ENCODE measurements at regions not wholly inside any gene's neighbourhood (a gene's known extent, or its start where the extent isn't known, plus 50 kb on each side); places are given as distances from the start of the nearest gene placed in this dataset.

DNA sequence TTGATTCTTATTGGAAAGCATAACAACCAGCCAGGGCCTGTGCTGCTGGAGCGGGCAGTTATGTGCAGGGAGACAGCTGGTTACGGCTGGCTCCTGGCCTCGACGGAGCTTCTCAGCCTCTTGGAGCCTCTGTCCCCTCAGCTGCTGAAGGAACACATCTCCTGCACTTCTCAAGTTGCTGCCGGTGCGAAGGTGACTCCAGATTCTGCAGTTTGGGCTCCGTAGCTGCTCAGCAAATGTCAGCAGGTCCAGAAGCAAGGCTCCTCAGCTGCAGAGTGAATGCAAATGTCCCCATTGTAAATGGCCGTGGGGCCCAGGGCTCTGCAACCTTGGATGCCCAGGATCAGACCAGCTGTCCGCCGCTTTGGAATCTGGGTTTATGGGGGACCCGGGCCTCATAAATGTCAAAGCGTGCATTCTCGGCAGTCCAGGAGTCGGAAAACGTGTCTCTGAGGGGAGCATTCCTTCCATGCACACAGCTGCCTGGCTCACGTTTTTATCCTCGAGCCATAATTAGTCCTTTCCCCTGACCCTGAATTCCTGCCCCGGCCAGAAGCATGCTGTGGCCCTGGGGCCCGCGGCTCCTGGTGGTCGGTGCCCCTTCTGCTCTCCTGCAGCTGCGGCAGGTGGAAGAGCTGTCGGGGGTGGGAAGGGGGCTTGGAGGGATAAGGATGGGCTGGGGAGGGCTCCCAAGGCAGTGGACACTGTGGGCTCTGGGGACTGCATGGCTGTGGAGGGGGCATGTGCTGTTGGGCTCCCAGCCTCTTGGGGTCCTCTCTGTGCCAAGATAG is 106.0 kb downstream of the KIF26A start:
- Histone ChIP-seq H3K36me3 (no peaks in the 10 kb centered on the region), H3K4me3 (no peak overlapping the region), H3K27ac (no peak overlapping the region), H3K9ac (ENCODE audit: low read depth in 2 of 2, low read length in 2 of 2) (no peak overlapping the region), H3K9me3 (no peaks in the 10 kb centered on the region), H3K27me3 (no peaks in the 10 kb centered on the region), H3K4me1 (peaks cover 7% of the 10 kb centered on the region)
- intact Hi-C loops (cut with DNase I) = no loop called here
- TF ChIP-seq, protein P1, sequence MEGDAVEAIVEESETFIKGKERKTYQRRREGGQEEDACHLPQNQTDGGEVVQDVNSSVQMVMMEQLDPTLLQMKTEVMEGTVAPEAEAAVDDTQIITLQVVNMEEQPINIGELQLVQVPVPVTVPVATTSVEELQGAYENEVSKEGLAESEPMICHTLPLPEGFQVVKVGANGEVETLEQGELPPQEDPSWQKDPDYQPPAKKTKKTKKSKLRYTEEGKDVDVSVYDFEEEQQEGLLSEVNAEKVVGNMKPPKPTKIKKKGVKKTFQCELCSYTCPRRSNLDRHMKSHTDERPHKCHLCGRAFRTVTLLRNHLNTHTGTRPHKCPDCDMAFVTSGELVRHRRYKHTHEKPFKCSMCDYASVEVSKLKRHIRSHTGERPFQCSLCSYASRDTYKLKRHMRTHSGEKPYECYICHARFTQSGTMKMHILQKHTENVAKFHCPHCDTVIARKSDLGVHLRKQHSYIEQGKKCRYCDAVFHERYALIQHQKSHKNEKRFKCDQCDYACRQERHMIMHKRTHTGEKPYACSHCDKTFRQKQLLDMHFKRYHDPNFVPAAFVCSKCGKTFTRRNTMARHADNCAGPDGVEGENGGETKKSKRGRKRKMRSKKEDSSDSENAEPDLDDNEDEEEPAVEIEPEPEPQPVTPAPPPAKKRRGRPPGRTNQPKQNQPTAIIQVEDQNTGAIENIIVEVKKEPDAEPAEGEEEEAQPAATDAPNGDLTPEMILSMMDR (IDR thresholded peaks at IDR 0.05) = no peak
- DNase-seq = no peak

DNA sequence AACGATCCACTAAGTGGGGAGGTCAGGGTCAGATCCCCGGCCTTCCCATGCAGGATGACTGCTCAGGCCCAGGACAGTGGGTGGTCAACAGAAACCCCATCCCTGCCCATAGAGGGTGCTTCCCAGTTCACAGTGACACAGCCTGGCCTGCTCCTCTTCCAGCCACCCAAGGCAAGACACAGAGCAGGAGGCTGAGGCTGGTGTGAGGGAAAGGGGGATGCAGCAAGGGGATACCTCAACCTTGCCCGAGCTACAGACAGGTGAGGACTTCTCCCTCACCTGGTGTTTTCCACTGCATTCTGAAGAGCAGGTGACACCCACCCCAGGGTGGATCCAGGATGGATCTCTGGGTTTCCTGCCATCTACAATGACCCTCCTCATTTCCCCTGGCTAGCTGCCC is 106.7 kb downstream of the KIF26A start:
- Histone ChIP-seq H3K27me3 (no peaks in the 10 kb centered on the region), H3K9ac (ENCODE audit: low read depth in 2 of 2, low read length in 2 of 2) (no peak overlapping the region), H3K27ac (no peak overlapping the region), H3K9me3 (no peaks in the 10 kb centered on the region), H3K36me3 (no peaks in the 10 kb centered on the region), H3K4me1 (peaks cover 1% of the 10 kb centered on the region), H3K4me3 (no peak overlapping the region)
- TF ChIP-seq, protein P1 (IDR thresholded peaks at IDR 0.05) = no peak
- intact Hi-C loops (cut with DNase I) = no loop called here
- DNase-seq = no peak

DNA sequence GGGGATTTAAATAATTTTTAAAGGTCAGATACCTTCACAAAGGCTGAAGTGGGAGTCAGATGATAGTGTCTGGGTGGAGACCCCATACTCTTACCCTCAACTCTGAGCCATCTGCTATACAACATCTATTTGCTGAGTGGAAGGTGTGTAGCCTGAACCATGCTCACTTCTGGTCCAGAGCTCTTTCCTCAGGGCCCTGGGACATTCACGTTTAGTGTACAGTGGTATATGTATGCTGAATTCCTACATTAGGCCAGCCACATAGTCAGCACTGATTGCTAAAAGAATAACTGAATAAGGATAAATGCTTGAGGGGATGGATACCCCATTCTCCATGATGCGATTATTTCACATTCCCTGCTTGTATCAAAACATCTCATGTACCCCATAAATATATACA is 107.3 kb downstream of the KIF26A start:
- H3K36me3 ChIP-seq = no peaks in the 10 kb centered on the region
- H3K27ac ChIP-seq = no peak overlapping the region
- intact Hi-C loops (cut with DNase I) = no loop called here
- no peak for DNase-seq
- H3K4me1 ChIP-seq = no peaks in the 10 kb centered on the region
- no peak overlapping the region for H3K4me3 ChIP-seq
- no peaks in the 10 kb centered on the region for H3K27me3 ChIP-seq
- no peaks in the 10 kb centered on the region for H3K9me3 ChIP-seq
- no peak overlapping the region for H3K9ac ChIP-seq (ENCODE audit: low read depth in 2 of 2, low read length in 2 of 2)
- TF ChIP-seq, protein P1 (IDR thresholded peaks at IDR 0.05) = no peak

DNA sequence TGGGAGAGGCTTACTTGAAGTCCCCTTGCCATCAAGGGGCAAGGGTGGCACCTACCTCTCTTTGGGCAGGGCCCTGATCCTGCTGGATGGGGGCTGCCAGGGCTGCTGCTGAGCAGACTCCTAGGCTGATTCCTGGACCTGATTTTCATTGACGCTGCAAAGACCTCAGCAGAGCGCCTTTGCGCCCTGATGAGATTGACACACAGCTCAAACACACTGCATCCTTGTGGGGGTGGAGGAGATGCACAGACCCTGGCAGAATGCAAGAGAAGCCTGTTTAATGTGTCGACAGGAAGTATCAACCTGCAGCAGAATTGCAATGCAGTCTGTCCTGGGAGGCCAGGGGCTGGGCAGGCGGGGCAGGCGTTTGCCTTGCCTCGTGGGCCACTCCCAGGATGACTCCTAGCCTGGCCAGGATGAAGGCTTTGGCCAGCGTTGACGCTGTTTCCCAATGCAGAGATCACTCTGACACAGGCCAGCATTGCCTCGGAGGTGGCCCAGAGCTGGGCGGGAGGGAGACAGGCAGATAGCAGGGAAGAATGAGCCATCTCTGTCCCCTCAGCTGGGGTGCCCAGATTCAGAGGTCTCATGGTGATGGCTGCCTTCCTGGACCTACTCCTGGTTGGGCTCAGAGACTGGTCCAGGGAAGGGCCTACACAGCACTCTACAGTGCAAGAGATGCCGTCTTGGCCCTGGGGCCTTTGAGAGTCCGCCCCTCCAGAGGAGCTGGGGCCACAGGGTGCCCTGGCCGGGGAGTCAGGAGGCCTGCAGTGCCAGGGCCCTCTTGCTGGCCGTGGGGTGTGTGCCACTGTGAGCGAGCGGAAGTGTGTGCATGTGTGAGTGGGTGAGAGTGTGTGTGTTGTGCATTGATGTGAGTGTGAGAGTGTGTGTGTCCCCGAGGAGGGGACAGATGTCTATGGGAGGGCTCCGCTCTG is 108.3 kb downstream of the KIF26A start:
- no peak for DNase-seq
- H3K4me1 ChIP-seq = no peaks in the 10 kb centered on the region
- no peak overlapping the region for H3K4me3 ChIP-seq
- no peak overlapping the region for H3K9ac ChIP-seq (ENCODE audit: low read depth in 2 of 2, low read length in 2 of 2)
- H3K27me3 ChIP-seq = no peaks in the 10 kb centered on the region
- H3K9me3 ChIP-seq = no peaks in the 10 kb centered on the region
- no peaks in the 10 kb centered on the region for H3K36me3 ChIP-seq
- TF ChIP-seq, protein P1 (IDR thresholded peaks at IDR 0.05) = no peak
- H3K27ac ChIP-seq = no peak overlapping the region
- intact Hi-C loops (cut with DNase I) = no loop called here

DNA sequence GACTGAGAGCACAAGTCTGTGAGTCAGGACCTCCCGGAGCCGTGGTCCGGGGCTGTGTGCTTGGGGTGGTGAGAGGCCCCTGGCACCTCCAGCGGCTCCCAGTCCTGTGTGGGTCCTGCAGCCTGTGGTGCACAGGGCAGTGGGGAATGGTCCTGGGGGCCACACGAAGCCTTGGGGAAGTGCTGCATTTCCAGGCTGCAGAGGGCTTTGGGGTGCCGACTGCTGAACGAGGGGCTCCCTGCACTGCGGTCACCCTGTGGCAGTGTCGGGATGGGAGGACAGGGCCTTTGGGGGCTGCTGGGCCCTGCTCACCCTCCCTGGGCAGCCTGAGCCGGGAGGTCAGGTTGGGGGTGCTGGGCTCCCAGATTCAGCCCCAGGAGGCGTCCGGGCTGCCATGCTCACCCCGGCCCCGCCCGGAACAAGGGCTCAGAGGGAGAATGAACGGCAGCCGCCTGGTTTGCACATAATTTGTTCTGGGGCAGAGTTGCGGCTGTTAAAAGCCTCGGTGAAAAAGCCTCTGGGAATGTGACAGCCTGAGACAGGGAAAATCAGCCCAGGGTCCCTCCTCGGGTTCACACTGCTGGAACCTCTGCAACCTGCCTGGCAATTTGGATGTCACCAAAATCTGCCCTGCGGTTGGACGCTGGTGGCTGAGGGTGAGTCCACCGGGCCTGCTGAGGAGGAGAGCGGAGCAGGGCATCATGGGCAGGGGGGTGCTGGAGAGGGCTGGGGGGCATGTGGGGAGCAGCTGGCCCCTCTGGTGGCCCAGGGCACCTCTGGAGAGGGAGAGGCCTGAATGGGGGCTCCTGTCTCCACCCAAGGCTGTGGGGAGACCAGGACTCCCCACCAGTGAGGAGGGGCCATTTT is 109.2 kb downstream of the KIF26A start:
- Histone ChIP-seq H3K9ac (ENCODE audit: low read depth in 2 of 2, low read length in 2 of 2) (no peak overlapping the region), H3K4me1 (no peaks in the 10 kb centered on the region), H3K27me3 (no peaks in the 10 kb centered on the region), H3K9me3 (no peaks in the 10 kb centered on the region), H3K27ac (no peak overlapping the region), H3K36me3 (no peaks in the 10 kb centered on the region), H3K4me3 (no peak overlapping the region)
- intact Hi-C loops (cut with DNase I) = no loop called here
- no peak for DNase-seq
- TF ChIP-seq, protein P1 (IDR thresholded peaks at IDR 0.05) = no peak
